Choroid plexus epithelial cell (primary cell): ENCODE measurements at regions not wholly inside any gene's neighbourhood (a gene's known extent, or its start where the extent isn't known, plus 50 kb on each side); places are given as distances from the start of the nearest gene placed in this dataset.
"Not testable (repeated sequence)": the region's sequence is repeated elsewhere in the genome, so short reads cannot be mapped to it uniquely, and the experiment has no call there.

ENCODE experiments used
- DNase-seq: peaks from one replicate; pipeline ENCODE4 v3.0.0-alpha.2; 2010; ENCODE audit warnings: low read depth
- H3K4me3 ChIP-seq: 2 replicates; pipeline ENCODE4 v1.5.1; 2011; ENCODE audit warnings: low read depth, mild to moderate bottlenecking, control low read depth, low read length, moderate library complexity
- CTCF ChIP-seq: conservative IDR thresholded peaks from 2 replicates; pipeline ENCODE4 v1.5.1; 2011; ENCODE audit warnings: low read depth, mild to moderate bottlenecking, control low read depth, inconsistent platforms, low read length, moderate library complexity

- H3K4me3 ChIP-seq = no peak overlapping the region
- no peak for TF ChIP-seq CTCF
- no peak for DNase-seq
These were observed 299.4 kb downstream of the OXSM start for GRCh38 chr3:26089249-26089648.

DNA sequence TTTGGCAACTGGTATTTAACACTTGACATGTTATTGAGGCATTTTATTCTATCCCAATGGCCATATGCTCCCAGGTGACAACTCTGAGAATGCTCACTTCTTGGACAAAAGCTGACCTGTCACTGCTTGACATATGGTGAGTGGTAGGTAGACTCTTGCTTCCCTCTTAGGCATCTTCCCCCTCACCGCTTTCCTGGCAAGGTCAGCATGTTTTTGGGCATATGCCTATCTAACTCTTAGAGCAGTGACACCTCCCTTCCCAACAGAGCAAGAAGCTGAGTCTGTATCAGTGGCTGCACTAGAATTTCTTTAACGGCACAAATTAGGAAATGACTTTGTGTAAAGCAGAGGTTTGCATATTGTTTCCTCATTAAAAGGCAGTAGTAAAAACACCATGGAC, 300.7 kb downstream of the OXSM start:
- no peak for TF ChIP-seq CTCF
- DNase-seq = no peak
- no peak overlapping the region for H3K4me3 ChIP-seq

DNA sequence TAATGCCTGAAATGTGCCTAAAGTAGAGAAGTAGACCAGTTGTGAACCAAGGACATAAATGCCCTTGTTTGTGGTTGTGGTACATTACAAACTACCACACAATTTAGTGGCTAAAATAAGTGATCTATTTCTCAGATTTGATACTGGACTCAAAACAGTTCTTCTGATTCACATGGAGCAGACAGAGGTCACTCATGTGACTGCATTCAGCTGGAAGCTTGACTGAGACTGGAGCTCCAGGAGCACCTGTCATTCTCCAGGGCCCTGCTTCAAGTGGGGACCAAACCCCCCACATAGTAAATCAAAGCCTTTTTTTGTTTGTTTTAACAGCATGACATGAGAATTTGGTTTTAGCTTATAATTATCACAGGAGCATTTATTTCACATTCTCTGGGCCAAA, 301.2 kb downstream of the OXSM start:
- no peak overlapping the region for H3K4me3 ChIP-seq
- no peak for TF ChIP-seq CTCF
- DNase-seq = no peak

DNA sequence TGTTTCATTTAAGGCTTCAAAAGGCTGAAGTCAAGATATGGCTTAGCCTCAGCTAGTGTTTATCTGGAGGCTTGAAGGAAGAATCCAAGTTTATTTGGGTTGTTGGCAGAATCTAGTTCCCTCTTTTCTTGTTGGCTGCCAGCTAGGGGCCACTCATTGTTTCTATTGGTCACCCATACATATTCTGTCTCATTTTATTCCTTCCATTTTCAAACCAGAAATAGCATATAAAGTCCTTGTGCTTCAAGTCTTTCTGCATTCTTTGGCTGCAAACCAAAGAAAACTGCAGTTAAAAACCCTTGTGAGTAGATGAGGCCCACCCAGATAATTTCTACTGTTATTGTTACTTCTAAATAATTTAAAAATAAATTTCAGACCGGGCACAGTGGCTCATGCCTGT, 301.7 kb downstream of the OXSM start:
- DNase-seq = no peak

DNA sequence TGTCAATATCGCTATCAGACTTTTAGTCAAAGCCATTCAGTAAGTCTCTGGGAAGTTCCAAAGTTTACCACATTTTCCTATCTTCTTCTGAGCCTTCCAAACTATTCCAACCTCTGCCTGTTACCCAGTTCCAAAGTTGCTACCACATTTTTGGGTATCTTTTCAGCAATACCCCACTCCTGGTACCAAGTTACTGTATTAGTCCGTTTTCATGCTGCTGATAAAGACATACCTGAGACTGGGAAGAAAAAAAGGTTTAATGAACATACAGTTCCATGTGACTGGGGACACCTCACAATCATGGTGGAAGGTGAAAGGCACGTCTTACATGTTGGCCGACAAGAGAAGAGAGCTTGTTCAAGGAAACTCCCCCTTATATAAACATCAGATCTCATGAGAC, 307.2 kb downstream of the OXSM start:
- H3K4me3 ChIP-seq = not testable (repeated sequence)

More for the DNA sequence above, 301.7 kb downstream of the OXSM start:
- H3K4me3 ChIP-seq = no peak overlapping the region
- TF ChIP-seq CTCF = no peak

GRCh38 chr3:26099692-26100091, 309.8 kb downstream of the OXSM start:
- no peak for DNase-seq
- no peak overlapping the region for H3K4me3 ChIP-seq

More for the DNA sequence above, 307.2 kb downstream of the OXSM start:
- not testable (repeated sequence) for DNase-seq

GRCh38 chr3:26100176-26100575, 310.3 kb downstream of the OXSM start:
- no peak for DNase-seq
- TF ChIP-seq CTCF = no peak
- H3K4me3 ChIP-seq = no peak overlapping the region

More at GRCh38 chr3:26099692-26100091, 309.8 kb downstream of the OXSM start:
- TF ChIP-seq CTCF = no peak

GRCh38 chr3:26102376-26102775, 312.5 kb downstream of the OXSM start:
- TF ChIP-seq CTCF = no peak
- no peak overlapping the region for H3K4me3 ChIP-seq
- no peak for DNase-seq
